HG02981 (cell line): ENCODE measurements at regions not wholly inside any gene's neighbourhood (a gene's known extent, or its start where the extent isn't known, plus 50 kb on each side); places are given as distances from the start of the nearest gene placed in this dataset.

Source experiments
- ATAC-seq: cut with Tn5 transposase; IDR thresholded peaks from one replicate; pipeline ENCODE4 v1.9.1; 2021; ENCODE audit warnings: mild to moderate bottlenecking, moderate library complexity; ENCODE audit not compliant: unreplicated experiment

GRCh38 chr18:62665188-62665587, 50.2 kb upstream of the PHLPP1 start:
- no peak for ATAC-seq
